H9 (cell line): ENCODE measurements at regions not wholly inside any gene's neighbourhood (a gene's known extent, or its start where the extent isn't known, plus 50 kb on each side); places are given as distances from the start of the nearest gene placed in this dataset.

ENCODE experiments used
- DNase-seq: peaks from one replicate; pipeline ENCODE4 v3.0.0-alpha.2; 2017
- H2AFZ ChIP-seq: one replicate; pipeline ENCODE4 v1.6.1; 2013; ENCODE audit warnings: mild to moderate bottlenecking, low read length, control low read depth, moderate library complexity
- H2AK5ac ChIP-seq: 2 replicates; pipeline ENCODE4 v1.6.1; 2013; ENCODE audit warnings: low read length, control low read depth, mixed read lengths; ENCODE audit not compliant: insufficient read length
- H2BK120ac ChIP-seq: one replicate; pipeline ENCODE4 v1.6.1; 2013; ENCODE audit warnings: low read depth, mild to moderate bottlenecking, low read length, control low read depth, inconsistent platforms; ENCODE audit not compliant: poor library complexity, severe bottlenecking
- H2BK12ac ChIP-seq: 2 replicates; pipeline ENCODE4 v1.6.1; 2013; ENCODE audit warnings: low read length, control low read depth, mixed read lengths, low read depth; ENCODE audit not compliant: insufficient read length
- H2BK15ac ChIP-seq: 2 replicates; pipeline ENCODE4 v1.6.1; 2013; ENCODE audit warnings: low read depth, low read length, control low read depth
- H2BK20ac ChIP-seq: one replicate; pipeline ENCODE4 v1.6.1; 2013; ENCODE audit warnings: low read depth, mild to moderate bottlenecking, low read length, control low read depth, inconsistent platforms; ENCODE audit not compliant: poor library complexity, severe bottlenecking
- H2BK5ac ChIP-seq: 2 replicates; pipeline ENCODE4 v1.6.1; 2013; ENCODE audit warnings: low read length, control low read depth, mixed read lengths; ENCODE audit not compliant: insufficient read length
- H3K14ac ChIP-seq: 2 replicates; pipeline ENCODE4 v1.6.1; 2013; ENCODE audit warnings: low read length, control low read depth; ENCODE audit not compliant: insufficient read depth
- H3K18ac ChIP-seq: 2 replicates; pipeline ENCODE4 v1.6.1; 2013; ENCODE audit warnings: low read depth, mild to moderate bottlenecking, mixed read lengths, low read length, control low read depth; ENCODE audit not compliant: insufficient read length
- H3K23ac ChIP-seq: 2 replicates; pipeline ENCODE4 v1.6.1; 2013; ENCODE audit warnings: low read length, control low read depth, mixed read lengths, low read depth; ENCODE audit not compliant: insufficient read length
- H3K23me2 ChIP-seq: 2 replicates; pipeline ENCODE4 v1.6.1; 2013; ENCODE audit warnings: low read depth, mild to moderate bottlenecking, mixed read lengths, low read length, control low read depth; ENCODE audit not compliant: insufficient read length, poor library complexity, severe bottlenecking
- H3K27ac ChIP-seq: 2 replicates; pipeline ENCODE4 v1.5.1; 2013; ENCODE audit warnings: low read length, control low read depth, mixed read lengths, low read depth; ENCODE audit not compliant: insufficient read length
- H3K27me3 ChIP-seq: 2 replicates; pipeline ENCODE4 v1.6.1; 2013; ENCODE audit warnings: low read length, control low read depth, inconsistent platforms; ENCODE audit not compliant: insufficient read depth
- H3K4ac ChIP-seq: 2 replicates; pipeline ENCODE4 v1.6.1; 2013; ENCODE audit warnings: low read depth, mild to moderate bottlenecking, control low read depth, inconsistent platforms, low read length, moderate library complexity
- H3K4me1 ChIP-seq: 2 replicates; pipeline ENCODE4 v1.6.1; 2013; ENCODE audit warnings: low read length, control low read depth, inconsistent platforms; ENCODE audit not compliant: insufficient read depth
- H3K4me2 ChIP-seq: 2 replicates; pipeline ENCODE4 v1.6.1; 2013; ENCODE audit warnings: low read length, control low read depth, mixed read lengths; ENCODE audit not compliant: insufficient read length, insufficient read depth
- H3K56ac ChIP-seq: 2 replicates; pipeline ENCODE4 v1.6.1; 2013; ENCODE audit warnings: low read depth, mild to moderate bottlenecking, mixed read lengths, low read length, control low read depth; ENCODE audit not compliant: insufficient read length
- H3K79me1 ChIP-seq: 2 replicates; pipeline ENCODE4 v1.6.1; 2013; ENCODE audit warnings: low read depth, mild to moderate bottlenecking, moderate library complexity, low read length, control low read depth, inconsistent platforms; ENCODE audit not compliant: insufficient read depth, poor library complexity, severe bottlenecking
- H3K79me2 ChIP-seq: 2 replicates; pipeline ENCODE4 v1.6.1; 2013; ENCODE audit warnings: low read length, control low read depth, inconsistent platforms; ENCODE audit not compliant: insufficient read depth
- H3K9ac ChIP-seq: 2 replicates; pipeline ENCODE4 v1.6.1; 2013; ENCODE audit warnings: low read length, control low read depth, mixed read lengths; ENCODE audit not compliant: insufficient read length; ENCODE audit errors: extremely low read depth
- H3K9me3 ChIP-seq: one replicate; pipeline ENCODE4 v1.6.1; 2013; ENCODE audit warnings: low read depth, low read length, inconsistent platforms; ENCODE audit not compliant: control insufficient read depth
- H3T11ph ChIP-seq: one replicate; pipeline ENCODE4 v1.6.1; 2013; ENCODE audit warnings: mild to moderate bottlenecking, low read length, control low read depth, inconsistent platforms
- H4K20me1 ChIP-seq: one replicate; pipeline ENCODE4 v1.6.1; 2013; ENCODE audit not compliant: control insufficient read depth, insufficient read length, insufficient read depth
- H4K5ac ChIP-seq: 2 replicates; pipeline ENCODE4 v1.6.1; 2013; ENCODE audit warnings: low read depth, mild to moderate bottlenecking, mixed read lengths, low read length, control low read depth; ENCODE audit not compliant: insufficient read length
- H4K8ac ChIP-seq: replicated peaks from 2 replicates; pipeline ENCODE4 v1.6.1; 2013; ENCODE audit warnings: low read length, control low read depth, mixed read lengths, low read depth; ENCODE audit not compliant: insufficient read length
- H4K91ac ChIP-seq: 2 replicates; pipeline ENCODE4 v1.6.1; 2013; ENCODE audit warnings: low read depth, mild to moderate bottlenecking, moderate library complexity, mixed read lengths, low read length, control low read depth; ENCODE audit not compliant: insufficient read length
- H3K27ac Mint-ChIP-seq, 3 experiments: 2 replicates in 2 of 3; 3 replicates in 1 of 3; pipeline ENCODE4 v1.8.0; 2020 to 2021; ENCODE audit warnings: mixed read lengths in 3 of 3, mild to moderate bottlenecking in 1 of 3, moderate library complexity in 1 of 3
- H3K27me3 Mint-ChIP-seq: 2 replicates; pipeline ENCODE4 v1.8.0; 2021; ENCODE audit warnings: low read depth, mild to moderate bottlenecking, moderate library complexity, mixed read lengths
- H3K36me3 Mint-ChIP-seq, 3 experiments: 2 replicates in 2 of 3; 3 replicates in 1 of 3; pipeline ENCODE4 v1.8.0; 2020 to 2021; ENCODE audit warnings: low read depth in 3 of 3, mixed read lengths in 3 of 3; ENCODE audit not compliant: insufficient read depth in 1 of 3
- H3K4me1 Mint-ChIP-seq, 2 experiments: 2 replicates each; pipeline ENCODE4 v1.8.0; 2020; ENCODE audit warnings: mixed read lengths in 2 of 2
- H3K4me3 Mint-ChIP-seq, 2 experiments: 2 replicates in 1 of 2; 3 replicates in 1 of 2; pipeline ENCODE4 v1.8.0; 2020 to 2021; ENCODE audit warnings: mild to moderate bottlenecking in 2 of 2, mixed read lengths in 2 of 2, moderate library complexity in 1 of 2
- H3K9me3 Mint-ChIP-seq, 2 experiments: 2 replicates in 1 of 2; 3 replicates in 1 of 2; pipeline ENCODE4 v1.8.0; 2020; ENCODE audit warnings: mild to moderate bottlenecking in 2 of 2, mixed read lengths in 2 of 2, moderate library complexity in 1 of 2
- WGBS: extraction: QIAGEN DNeasy Blood & Tissue Kit; methylation state at CpG from one replicate; pipeline ENCODE4 v1.1.7; 2013; ENCODE audit warnings: missing lambda C conversion rate, low lambda C conversion rate, mixed read lengths; ENCODE audit not compliant: insufficient read length; ENCODE audit errors: extremely low coverage; 5-methylcytosine and 5-hydroxymethylcytosine counted together
- TF ChIP-seq, protein P1 (sequence below): fragments of 200-600 bp; sonication (generic); conservative IDR thresholded peaks from 3 replicates; pipeline ENCODE4 v1.8.0; 2021; ENCODE audit warnings: antibody characterized with exemption, mild to moderate bottlenecking

DNA sequence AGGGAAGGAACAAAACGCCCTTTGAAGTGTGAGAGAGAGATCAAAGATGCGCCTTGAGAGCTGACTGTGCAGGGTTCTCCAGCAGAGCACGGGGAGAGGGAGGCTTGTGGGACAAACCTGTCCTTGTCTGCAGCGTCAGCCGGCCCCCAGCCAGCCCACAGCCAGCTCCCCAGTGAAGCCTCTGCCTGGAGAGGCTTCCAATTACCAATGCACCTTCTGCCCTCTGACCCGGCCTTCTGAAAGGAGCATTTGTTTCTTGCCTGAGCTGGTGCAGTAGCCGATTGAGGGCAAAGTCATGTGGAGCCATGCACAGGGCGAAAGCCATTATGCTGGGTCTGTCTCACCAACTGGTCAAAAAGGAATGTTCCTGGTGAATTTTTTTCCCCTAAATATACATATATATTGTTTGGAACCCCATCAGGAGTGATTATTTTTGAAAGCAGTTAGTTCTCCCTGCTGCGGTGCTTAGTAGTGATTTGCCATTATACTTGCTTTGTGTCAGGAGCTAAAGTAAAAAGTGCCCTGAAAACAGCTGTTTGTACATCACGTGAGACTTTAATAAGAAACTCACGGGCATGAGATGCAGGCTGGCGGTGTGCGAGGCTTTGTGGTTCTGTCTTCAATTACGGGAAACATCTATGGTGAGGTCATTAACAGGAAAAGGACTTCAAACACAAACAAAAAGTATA lies 268.6 kb downstream of the KLF6 start:
- H3K4me1 ChIP-seq = no peaks in the 10 kb centered on the region
- Mint-ChIP-seq H3K36me3 (peaks cover 0 to 2% (median 0%) of the 10 kb centered on the region in 3 experiments; a peak in 2 of 7 replicates), H3K4me3 (no peak overlapping the region), H3K4me1 (peaks cover 0 to 5% of the 10 kb centered on the region in 2 experiments; a peak in 3 of 4 replicates), H3K27me3 (no peaks in the 10 kb centered on the region; the same call in none of the 2 replicates), H3K27ac (no peak overlapping the region; a peak in 1 of 7 replicates), H3K9me3 (peaks cover 4 to 5% of the 10 kb centered on the region in 2 experiments; a peak in 3 of 5 replicates)
- H2AFZ ChIP-seq = no peak overlapping the region
- no peak overlapping the region for H3K56ac ChIP-seq
- no CpG with 5 or more reads among the region's 14 CpGs for WGBS
- no peak overlapping the region for H4K8ac ChIP-seq
- H2AK5ac ChIP-seq = no peak overlapping the region
- no peak for DNase-seq
- no peak overlapping the region for H3K23ac ChIP-seq
- H2BK12ac ChIP-seq = no peak overlapping the region
- H3K23me2 ChIP-seq = no peaks in the 10 kb centered on the region
- H2BK20ac ChIP-seq = no peak overlapping the region
- no peak overlapping the region for H4K5ac ChIP-seq
- no peak overlapping the region for H3K27ac ChIP-seq
- no peaks in the 10 kb centered on the region for H3K79me1 ChIP-seq
- no peak overlapping the region for H3K14ac ChIP-seq
- no peak overlapping the region for H2BK120ac ChIP-seq
- H3K27me3 ChIP-seq = no peaks in the 10 kb centered on the region; the same call in 1 of the 2 replicates
- no peak overlapping the region for H3K4me2 ChIP-seq
- no peak overlapping the region for H2BK15ac ChIP-seq
- no peaks in the 10 kb centered on the region for H4K20me1 ChIP-seq
- no peak overlapping the region for H3K18ac ChIP-seq
- H4K91ac ChIP-seq = no peak overlapping the region
- no peak overlapping the region for H3K4ac ChIP-seq
- no peak overlapping the region for H3K9ac ChIP-seq
- TF ChIP-seq, protein P1, sequence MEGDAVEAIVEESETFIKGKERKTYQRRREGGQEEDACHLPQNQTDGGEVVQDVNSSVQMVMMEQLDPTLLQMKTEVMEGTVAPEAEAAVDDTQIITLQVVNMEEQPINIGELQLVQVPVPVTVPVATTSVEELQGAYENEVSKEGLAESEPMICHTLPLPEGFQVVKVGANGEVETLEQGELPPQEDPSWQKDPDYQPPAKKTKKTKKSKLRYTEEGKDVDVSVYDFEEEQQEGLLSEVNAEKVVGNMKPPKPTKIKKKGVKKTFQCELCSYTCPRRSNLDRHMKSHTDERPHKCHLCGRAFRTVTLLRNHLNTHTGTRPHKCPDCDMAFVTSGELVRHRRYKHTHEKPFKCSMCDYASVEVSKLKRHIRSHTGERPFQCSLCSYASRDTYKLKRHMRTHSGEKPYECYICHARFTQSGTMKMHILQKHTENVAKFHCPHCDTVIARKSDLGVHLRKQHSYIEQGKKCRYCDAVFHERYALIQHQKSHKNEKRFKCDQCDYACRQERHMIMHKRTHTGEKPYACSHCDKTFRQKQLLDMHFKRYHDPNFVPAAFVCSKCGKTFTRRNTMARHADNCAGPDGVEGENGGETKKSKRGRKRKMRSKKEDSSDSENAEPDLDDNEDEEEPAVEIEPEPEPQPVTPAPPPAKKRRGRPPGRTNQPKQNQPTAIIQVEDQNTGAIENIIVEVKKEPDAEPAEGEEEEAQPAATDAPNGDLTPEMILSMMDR = no peak
- H3K79me2 ChIP-seq = no peaks in the 10 kb centered on the region
- no peaks in the 10 kb centered on the region for H3K9me3 ChIP-seq
- no peak overlapping the region for H3T11ph ChIP-seq
- H2BK5ac ChIP-seq = no peak overlapping the region
